Activated CD4-positive, CD25-positive, alpha-beta regulatory T cell treated with anti-CD3 and anti-CD28 coated beads, Interleukin-2, amount 50 U/mL, for 72 hours (primary cell): ENCODE measurements at regions not wholly inside any gene's neighbourhood (a gene's known extent, or its start where the extent isn't known, plus 50 kb on each side); places are given as distances from the start of the nearest gene placed in this dataset.

ENCODE experiments used
- DNase-seq: peaks from one replicate; pipeline ENCODE4 v3.0.0; 2021

- DNase-seq = no peak
These were observed 132.5 kb downstream of the FAM161A start for GRCh38 chr2:61721382-61721781.

- DNase-seq = no peak
These were observed 132.9 kb downstream of the FAM161A start for GRCh38 chr2:61720911-61721310.

GRCh38 chr2:61718965-61719364 lies 134.9 kb downstream of the FAM161A start:
- DNase-seq = no peak

- no peak for DNase-seq
These were observed 138.4 kb downstream of the FAM161A start for GRCh38 chr2:61715506-61715905.

- DNase-seq = no peak
These were observed 139.7 kb downstream of the FAM161A start for GRCh38 chr2:61714210-61714609.

GRCh38 chr2:61713457-61713856 lies 140.4 kb downstream of the FAM161A start:
- no peak for DNase-seq

GRCh38 chr2:61712060-61712459 lies 141.8 kb downstream of the FAM161A start:
- DNase-seq = no peak

GRCh38 chr2:61710711-61711110 lies 143.1 kb downstream of the FAM161A start:
- no peak for DNase-seq

- DNase-seq = no peak
These were observed 145.6 kb downstream of the FAM161A start for GRCh38 chr2:61707984-61708852.

DNA sequence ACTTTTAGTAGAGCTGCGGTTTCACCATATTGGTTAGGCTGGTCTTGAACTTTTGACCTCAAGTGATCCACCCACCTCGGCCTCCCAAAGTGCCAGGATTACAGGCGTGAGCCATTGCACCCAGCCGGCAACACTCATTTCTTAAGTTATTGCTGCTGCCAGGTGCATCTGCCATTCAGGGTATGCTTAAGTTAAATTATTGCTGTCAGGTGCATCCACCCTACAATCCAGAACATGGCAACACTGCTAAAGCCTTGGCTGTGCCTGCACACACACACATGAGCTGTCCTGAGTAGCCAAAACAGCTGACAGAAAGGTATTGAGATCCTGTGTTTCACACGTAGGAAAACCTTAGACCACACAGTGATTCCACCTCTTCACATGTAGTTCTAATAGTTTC lies 148.2 kb downstream of the FAM161A start:
- no peak for DNase-seq

DNA sequence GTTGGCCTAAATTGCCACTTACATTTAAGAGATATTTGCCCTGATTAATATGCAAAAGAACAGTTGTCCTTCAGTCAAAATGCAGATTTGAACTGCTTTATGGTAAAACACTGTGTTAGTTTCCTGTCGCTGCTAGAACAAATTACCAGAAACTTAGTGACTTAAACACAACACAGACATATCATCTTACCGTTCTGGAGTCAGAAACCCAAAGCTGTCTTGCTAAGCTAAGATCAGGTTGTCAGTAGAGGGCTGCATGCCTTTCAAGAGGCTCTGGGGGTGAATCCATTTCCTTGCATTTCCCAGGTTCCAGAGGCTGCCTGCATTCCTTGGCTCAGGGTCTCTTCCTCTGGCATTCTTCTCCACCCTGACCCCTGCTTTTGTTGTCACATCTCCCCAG lies 149.5 kb downstream of the FAM161A start:
- DNase-seq = no peak

DNA sequence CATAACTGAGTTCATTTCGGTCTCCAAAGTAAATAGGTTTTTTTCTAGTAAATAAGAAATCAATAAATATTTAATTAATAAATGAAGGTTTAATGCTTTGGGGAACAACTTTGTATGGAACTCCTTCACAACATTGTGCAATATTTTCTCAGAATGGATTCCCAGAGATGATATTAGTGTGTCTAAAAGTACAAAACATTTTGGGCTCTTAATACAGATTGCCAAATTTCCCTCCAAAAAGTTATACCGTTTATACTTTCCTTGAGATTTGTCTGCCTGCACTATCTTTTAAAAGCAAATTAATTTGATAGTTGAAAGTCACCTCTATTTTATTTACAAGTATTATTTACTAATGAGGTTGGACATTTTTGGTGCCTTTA lies 151.8 kb downstream of the FAM161A start:
- DNase-seq = no peak

- DNase-seq = no peak
These were observed 153.4 kb downstream of the FAM161A start for GRCh38 chr2:61700464-61700863.

DNA sequence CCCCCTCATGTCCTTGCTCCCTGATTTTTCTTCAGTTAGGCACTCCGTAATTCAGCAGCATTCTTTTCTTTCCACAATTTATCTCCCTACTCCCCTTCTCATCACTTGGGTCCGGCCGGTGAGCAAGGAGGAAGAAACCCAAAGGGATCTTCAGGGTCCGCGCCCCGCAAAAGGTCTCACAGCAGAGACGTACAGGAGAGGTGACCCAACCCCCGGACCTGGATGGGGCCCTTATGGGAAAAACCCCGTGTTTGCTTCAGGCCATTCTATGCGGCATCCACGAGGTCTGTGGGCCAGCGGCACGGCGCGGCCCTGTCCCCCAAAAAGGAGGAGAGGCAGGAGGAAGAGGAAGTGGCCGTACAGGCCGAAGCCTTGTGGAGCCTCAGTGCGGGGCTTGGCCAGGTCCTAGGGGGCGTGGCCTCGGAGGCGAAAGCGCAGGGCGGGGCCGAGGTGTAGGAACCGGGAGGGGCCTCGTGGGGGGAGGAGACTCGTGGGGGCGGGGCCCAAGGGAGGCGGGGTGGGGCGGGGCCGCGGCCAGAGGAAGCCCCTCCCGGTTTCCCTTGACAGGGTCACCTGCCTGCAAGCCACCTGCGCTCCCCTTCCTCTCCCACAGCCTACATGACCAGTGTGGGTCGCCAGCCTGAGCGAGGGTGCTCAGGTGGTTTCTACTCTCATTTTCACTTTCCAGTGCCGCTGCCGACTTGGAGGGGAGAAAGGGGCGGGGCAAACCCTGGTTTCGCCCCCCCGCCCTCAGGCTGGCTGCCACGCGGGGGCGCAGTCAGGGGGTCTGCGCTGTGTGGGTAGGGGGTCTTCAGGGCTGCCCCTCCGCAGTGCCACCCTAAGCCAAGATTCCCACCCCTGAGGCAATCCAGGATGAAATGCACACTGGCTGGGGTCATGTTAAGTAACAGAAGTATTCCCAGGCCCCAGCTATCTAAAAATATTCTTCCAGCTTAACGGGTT lies 156.4 kb upstream of the XPO1 start:
- peak; percentile 91 for DNase-seq

DNA sequence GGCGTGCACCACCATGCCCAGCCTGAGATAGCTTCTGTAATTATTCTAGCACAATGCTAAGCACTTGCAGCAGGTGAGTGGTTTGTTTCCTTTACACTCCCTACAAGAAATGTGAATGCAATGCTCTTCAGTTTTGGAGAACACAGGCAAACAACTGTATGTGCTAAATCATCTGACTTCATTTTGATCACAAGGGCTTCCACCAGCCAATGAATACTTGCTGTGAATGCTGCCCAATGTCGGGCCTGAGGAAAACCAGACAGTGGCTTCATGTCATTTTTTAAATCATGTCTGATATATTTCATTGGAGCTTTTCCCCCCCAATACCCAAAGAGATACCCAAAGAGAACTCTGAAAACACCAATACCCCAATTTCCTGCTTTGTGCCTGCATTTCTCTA lies 155.6 kb upstream of the XPO1 start:
- DNase-seq = no peak

DNA sequence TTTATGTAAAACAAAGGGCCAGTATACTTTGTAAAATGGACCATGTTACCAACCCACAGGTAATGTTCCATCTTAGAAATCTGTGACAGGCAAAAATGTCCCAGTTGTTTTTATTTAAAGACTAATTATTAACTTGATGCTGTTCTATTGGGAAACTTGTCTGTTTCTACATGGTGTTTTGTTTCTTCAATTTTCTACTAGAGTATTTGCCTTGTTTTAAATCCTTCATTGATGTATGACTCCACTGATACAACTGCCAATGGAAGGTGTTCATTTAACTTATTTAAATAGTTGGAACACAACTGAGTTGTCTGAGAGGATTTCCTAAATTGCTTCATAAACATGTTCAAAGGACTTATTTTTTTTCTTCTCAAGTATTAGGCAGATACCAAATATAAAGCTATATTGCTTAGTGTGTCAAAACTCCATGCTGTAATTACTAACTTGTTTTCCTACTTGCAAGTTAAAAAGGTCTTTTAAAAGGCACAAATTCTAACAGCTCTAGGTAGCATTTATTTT lies 152.0 kb upstream of the XPO1 start:
- no peak for DNase-seq

DNA sequence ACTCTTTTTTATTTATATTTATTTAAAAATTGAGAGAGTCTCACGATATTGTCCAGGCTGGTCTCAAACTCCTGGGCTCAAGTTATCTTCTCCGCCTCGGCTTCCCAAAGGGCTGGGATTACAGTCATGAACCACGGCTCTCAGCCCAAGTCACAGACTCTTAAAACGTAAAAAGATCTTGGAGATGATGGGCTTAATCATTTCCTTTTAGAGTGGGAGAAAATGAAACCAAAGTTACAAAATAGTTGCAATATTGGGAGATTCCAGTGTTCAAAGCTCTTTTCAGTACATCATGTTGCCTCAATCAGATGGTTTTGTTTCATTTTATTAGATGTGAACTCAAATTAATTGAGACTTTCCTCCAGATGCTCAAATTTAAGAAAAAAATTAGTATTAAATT lies 151.4 kb upstream of the XPO1 start:
- DNase-seq = no peak

GRCh38 chr2:61688369-61689334 lies 150.5 kb upstream of the XPO1 start:
- no peak for DNase-seq

DNA sequence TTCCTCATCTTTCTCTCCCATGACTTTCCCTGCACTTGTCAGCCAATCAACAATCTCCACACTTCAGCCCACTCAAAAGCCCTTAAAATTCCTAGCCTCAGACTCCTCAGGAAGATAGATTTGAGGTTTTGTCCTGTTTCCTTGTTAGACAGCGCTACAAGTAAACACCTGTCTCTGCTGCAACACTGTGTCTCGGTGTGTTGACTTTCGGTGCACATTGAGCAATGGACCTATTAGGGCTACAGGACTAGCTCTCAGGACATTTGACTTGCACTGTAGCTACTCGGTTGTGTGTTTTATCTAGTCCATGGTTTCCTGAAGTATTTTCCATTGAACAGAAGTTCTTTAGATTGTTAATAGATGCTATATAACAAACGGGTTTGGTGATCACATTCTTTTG lies 140.9 kb upstream of the XPO1 start:
- no peak for DNase-seq

- no peak for DNase-seq
These were observed 139.8 kb upstream of the XPO1 start for GRCh38 chr2:61677942-61678341.

DNA sequence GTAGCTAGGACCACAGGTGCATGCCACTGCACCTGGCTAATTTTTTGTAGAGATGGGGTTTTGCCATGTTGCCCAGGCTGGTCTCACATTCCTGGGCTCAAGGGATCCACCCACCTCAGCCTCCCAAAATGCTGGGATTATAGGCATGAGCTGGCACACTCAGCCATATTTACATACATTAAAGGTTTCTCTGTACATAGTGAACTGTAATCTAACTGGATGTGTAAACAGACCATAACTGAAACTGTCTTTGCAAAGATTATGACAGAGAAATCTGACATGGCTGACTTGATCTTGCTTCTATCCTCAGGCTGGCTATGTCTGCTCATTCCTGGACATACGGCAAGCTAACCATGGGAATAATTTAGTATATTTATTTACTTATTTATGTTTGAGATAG lies 139.2 kb upstream of the XPO1 start:
- no peak for DNase-seq

GRCh38 chr2:61675204-61675603 lies 137.0 kb upstream of the XPO1 start:
- DNase-seq = no peak
